GM06990 (cell line): ENCODE measurements at regions not wholly inside any gene's neighbourhood (a gene's known extent, or its start where the extent isn't known, plus 50 kb on each side); places are given as distances from the start of the nearest gene placed in this dataset.

Source experiments
- DNase-seq: peaks from one replicate; pipeline ENCODE4 v3.0.0-alpha.2; 2011; ENCODE audit not compliant: insufficient read length; ENCODE audit errors: extremely low read depth
- H3K27me3 ChIP-seq: replicated peaks from 2 replicates; pipeline ENCODE4 v1.6.0; 2011; ENCODE audit warnings: low read length; ENCODE audit not compliant: control insufficient read depth, insufficient read depth
- H3K36me3 ChIP-seq: 2 replicates; pipeline ENCODE4 v1.5.1; 2011; ENCODE audit warnings: low read length; ENCODE audit not compliant: control insufficient read depth, insufficient read depth
- H3K4me3 ChIP-seq: replicated peaks from 2 replicates; pipeline ENCODE4 v1.5.1; 2011; ENCODE audit warnings: low read depth, mild to moderate bottlenecking, control low read depth, low read length
- CTCF ChIP-seq: IDR thresholded peaks from 2 replicates; pipeline ENCODE4 v1.5.1; 2011; ENCODE audit warnings: low read length, control low read depth, mild to moderate bottlenecking, inconsistent platforms; ENCODE audit not compliant: insufficient read depth, poor library complexity, severe bottlenecking

- no peak for DNase-seq
- no peaks in the 10 kb centered on the region for H3K27me3 ChIP-seq
- no peak for TF ChIP-seq CTCF
- H3K4me3 ChIP-seq: no peak overlapping the region
- no peaks in the 10 kb centered on the region for H3K36me3 ChIP-seq
Measured at GRCh38 chr1:90452491-90452890, 264.6 kb downstream of the BARHL2 start.

GRCh38 chr1:90443354-90443753 is 273.7 kb downstream of the BARHL2 start:
- Histone ChIP-seq H3K27me3 (no peaks in the 10 kb centered on the region), H3K4me3 (no peak overlapping the region), H3K36me3 (no peaks in the 10 kb centered on the region)
- no peak for TF ChIP-seq CTCF
- DNase-seq: no peak

GRCh38 chr1:90435351-90435750 is 281.8 kb downstream of the BARHL2 start:
- H3K4me3 ChIP-seq: no peak overlapping the region
- H3K36me3 ChIP-seq: no peaks in the 10 kb centered on the region
- no peak for TF ChIP-seq CTCF
- no peaks in the 10 kb centered on the region for H3K27me3 ChIP-seq
- no peak for DNase-seq

GRCh38 chr1:90434460-90434859 is 282.6 kb downstream of the BARHL2 start:
- Histone ChIP-seq H3K4me3 (no peak overlapping the region), H3K36me3 (no peaks in the 10 kb centered on the region), H3K27me3 (no peaks in the 10 kb centered on the region)
- TF ChIP-seq CTCF: peak; percentile 19
- no peak for DNase-seq

GRCh38 chr1:90417126-90417525 is 300.0 kb downstream of the BARHL2 start:
- Histone ChIP-seq H3K36me3 (no peaks in the 10 kb centered on the region), H3K4me3 (no peak overlapping the region), H3K27me3 (no peaks in the 10 kb centered on the region)
- no peak for TF ChIP-seq CTCF
- DNase-seq: no peak

- H3K4me3 ChIP-seq: no peak overlapping the region
Measured at GRCh38 chr1:90414201-90414600, 302.9 kb downstream of the BARHL2 start.

More at GRCh38 chr1:90414201-90414600, 302.9 kb downstream of the BARHL2 start:
- DNase-seq: no peak
- Histone ChIP-seq H3K27me3 (no peaks in the 10 kb centered on the region), H3K36me3 (no peaks in the 10 kb centered on the region)
- no peak for TF ChIP-seq CTCF
